ENCODE measurements at regions not wholly inside any gene's neighbourhood (a gene's known extent, or its start where the extent isn't known, plus 50 kb on each side); places are given as distances from the start of the nearest gene placed in this dataset.

GRCh38 chr2:226018641-226019040 lies 619.1 kb downstream of the NYAP2 start:
- DNase-seq = no peak

GRCh38 chr2:226017537-226017936 lies 618.0 kb downstream of the NYAP2 start:
- DNase-seq = no peak

DNA sequence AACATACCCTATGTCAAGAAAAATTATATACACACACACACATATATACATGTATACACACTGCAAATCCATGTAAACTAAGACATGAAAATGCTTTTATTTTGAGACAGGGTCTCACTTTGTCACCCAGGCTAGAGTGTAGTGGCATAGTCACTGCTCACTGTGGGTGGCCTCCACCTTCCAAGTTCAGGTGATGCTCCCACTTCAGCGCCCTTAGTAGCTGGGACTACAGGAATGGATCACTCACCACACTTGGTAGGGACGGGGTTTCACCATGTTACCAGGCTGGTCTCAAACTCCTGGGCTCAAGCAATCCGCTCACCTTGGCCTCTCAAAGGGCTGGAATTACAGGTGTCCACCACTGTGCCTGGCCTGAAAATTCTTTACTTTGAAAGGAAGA lies 617.6 kb downstream of the NYAP2 start:
- no peak for DNase-seq

DNA sequence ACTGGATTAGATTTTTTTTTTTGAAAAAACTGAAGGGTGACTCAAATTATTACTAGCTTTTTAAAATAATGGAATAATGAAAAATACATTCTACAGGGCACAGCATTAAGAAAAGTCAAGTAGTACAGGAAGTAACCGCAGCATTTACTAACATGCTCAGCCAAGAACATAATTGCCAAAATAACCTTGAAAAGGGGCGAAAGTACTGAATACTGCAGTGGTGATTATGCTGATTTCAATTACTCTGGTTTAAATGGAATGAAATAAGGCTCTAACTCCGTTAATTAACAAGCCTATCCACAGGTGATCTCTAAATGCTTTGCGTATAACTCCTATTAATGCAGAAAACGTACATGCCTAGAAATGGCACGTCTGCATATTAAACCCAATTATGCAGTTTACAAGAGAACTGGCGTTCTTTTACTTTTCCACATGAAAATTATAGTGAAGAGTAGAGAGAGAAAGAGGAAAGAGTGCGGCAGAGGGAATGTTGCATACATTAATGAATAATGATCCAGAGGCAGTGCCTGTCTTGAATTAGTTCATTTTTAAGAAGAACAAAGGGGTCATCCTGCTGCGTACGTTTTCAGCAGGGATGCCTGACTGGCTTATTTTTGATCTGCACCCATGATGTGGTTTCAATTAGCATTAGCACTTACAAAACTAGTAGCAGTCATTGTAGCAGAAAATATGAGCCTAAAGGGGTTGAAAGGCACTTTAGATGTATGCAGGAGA lies 612.4 kb downstream of the NYAP2 start:
- DNase-seq = no peak

GRCh38 chr2:226002438-226002837 lies 602.9 kb downstream of the NYAP2 start:
- no peak for DNase-seq

DNA sequence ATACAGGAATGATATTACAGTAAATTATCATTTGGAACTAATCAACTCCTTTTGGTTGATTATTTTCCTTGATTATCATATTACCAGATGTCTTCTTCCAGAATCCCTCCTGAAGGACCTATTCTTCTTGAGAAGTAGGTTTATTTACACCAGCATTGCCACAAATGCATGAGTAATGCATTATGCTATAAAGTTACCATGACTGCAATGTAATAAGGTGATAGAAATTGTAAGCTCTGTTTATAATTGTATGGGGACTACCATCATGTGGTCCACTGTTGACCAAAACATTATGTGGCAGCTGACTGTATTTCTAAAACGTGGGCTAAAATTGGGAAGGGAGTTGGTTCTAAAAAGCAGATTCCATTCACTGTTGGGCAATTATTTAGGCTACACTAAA lies 602.2 kb downstream of the NYAP2 start:
- no peak for DNase-seq

DNA sequence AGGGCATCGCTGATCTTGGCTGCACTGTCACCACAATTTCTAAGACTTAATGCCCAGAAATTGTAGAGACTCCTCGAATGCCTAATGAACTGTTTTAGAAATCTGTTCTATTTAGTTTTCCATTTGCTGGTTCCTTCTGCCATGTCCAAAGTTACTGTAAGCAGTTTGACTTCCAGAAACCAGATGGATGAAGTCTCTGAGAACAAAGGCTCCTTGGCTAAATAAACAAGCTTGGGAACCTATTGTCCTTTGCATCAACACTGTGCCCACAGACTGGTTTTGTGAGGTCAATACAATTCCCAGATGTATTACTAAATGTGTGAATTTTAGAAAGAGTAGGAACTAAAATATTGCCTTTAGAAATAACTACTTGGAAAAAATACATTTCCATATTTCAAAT lies 600.2 kb downstream of the NYAP2 start:
- no peak for DNase-seq

DNA sequence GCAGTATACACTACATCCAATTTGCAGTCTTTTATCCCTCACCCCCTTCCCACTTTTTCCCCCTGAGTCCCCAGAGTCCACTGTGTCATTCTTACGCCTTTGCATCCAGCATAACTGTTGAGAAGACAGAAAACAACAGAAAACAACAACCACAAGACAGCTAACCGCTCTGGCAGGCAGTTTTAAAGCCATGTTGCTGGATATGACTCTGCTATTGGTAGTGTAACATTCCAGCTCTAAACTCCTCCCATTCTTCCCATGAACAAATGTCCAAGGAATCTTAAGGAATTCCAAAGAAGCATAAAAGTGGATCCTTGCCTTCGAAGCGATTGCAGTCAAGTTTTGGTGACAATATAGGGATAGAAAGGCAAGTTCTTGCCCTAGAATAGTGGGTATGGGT lies 599.1 kb downstream of the NYAP2 start:
- DNase-seq = no peak

DNA sequence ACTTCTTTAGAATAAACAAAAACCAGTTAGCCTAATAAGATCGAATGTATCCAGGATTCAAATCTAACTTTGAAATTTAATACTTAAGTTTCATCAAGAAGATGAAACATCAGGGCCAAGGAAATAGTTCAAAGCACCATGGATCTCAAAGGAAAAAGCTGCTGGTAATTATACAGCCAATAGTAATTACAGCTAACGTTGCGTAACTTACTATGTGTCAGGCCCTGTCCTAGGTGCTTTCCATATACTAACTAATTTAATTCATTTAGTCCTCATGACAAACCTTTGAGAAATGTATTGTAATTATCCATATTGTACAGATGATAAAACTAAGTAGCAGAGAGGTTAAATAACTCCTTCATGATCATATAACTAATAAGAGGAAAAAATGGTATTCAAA lies 598.6 kb downstream of the NYAP2 start:
- DNase-seq = no peak

DNA sequence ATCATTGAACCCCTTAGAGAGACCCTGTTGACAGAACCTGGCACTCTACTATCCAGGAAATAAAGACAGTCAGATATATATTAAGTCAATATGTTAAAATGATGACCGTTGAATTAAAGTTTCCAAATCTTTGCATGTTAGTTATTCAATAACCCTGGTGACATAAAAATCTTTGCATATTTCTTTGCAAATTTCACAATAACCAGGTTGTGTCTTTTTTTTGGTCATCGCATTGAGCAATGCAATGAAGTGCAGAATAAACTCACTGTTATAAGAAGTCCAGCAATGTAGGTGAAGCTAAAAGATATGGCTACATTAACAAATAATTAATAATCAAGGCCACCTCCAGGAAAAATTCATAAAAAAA lies 596.9 kb downstream of the NYAP2 start:
- no peak for DNase-seq

DNA sequence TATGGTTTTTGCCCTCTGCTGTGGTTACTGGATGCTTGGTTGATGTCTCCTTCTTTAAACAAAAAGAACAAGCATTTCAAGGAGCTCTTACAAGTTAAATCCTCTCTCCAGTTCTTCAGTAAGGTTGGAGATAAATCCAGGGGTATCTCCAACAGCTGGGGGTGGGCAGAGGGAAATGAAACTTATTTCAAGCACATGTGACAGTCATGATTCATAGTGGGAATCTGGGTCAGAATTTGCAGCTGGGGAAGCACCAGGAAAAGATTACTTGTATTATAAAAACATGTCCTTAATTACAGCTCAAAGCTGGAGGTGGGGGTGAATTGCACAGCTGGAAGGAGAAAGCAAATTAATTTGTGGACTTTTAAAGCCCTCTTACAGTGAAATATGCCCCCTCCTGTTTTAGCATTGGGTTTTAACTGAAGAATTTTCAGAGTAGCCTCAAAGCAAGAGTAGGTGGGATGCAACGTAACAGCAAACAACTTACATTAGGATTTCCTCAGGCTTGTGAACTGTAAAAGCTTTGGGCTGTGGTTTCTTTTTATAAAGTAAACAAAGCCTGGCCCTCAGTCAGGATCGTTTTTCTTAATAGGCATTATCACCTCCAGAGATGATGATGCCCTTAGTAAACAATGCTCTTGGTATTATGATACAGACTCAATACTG lies 596.4 kb downstream of the NYAP2 start:
- no peak for DNase-seq

- no peak for DNase-seq
Measured at GRCh38 chr2:225994748-225995405, 595.4 kb downstream of the NYAP2 start.

GRCh38 chr2:225993430-225993829 lies 593.9 kb downstream of the NYAP2 start:
- DNase-seq = no peak

GRCh38 chr2:225989809-225990208 lies 590.3 kb downstream of the NYAP2 start:
- DNase-seq = no peak

DNA sequence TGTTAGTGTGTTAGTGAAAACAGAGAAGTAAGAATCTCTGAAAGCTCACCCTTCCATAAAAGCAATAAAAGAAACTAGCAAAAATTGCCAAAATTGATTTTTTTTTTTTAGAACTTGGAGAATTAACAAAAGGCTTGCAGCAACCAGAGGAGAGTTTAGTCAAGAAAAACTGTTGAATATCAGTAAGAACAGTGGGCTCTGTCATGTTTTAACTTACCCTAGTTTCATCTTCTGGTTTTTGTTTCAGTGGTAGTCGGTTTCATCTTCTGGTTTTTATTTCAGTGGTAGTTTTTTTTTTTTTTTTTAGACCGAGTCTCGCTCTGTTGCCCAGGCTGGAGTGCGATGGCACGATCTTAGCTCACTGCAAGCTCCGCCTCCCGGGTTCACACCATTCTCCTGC lies 580.9 kb downstream of the NYAP2 start:
- DNase-seq = no peak

DNA sequence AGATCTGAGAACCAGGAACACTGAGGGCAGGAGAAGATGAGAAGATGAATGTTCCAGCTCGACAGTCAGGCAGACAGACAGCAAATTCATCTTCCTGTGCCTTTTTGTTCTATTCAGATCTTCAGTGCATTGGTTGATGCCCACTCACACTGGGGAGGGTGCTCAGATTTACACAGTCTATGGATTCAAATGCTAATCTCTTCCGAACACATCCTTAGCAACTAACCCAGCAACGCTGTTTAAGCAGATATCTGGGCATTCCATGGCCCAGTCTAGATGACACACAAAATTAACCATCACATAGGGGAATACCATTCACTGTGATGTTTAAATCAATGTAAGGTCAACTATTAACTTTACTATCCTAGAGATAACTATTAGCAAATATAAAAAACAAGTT lies 571.9 kb downstream of the NYAP2 start:
- no peak for DNase-seq

- no peak for DNase-seq
Measured at GRCh38 chr2:225948903-225949302, 549.4 kb downstream of the NYAP2 start.

- DNase-seq = no peak
Measured at GRCh38 chr2:225938991-225939390, 539.5 kb downstream of the NYAP2 start.

DNA sequence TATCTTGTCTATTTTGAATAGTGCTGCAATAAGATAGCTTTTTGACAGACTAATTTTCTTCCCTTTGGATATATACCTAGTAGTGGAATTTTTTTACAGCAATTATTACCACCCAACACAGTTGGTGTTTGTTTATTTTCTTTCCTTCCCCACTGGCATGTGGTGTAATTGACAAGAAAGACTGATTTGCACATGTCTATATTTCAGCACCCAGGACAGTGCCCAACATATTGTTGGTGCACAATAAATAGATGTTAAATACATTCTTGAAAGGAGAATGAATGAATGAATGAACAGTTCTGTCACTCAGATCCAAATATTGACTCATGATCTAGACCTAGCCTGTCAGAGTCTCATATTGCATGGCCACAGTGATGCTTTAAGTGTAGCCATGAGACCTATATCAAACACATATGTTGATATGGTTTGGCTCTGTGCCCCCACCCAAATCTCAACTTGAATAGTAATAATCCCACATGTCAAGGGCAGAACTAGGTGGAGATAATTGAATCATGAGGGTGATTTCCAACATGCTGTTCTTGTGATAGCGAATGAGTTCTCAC lies 538.2 kb downstream of the NYAP2 start:
- no peak for DNase-seq

- DNase-seq = no peak
Measured at GRCh38 chr2:225932811-225933413, 533.4 kb downstream of the NYAP2 start.

DNA sequence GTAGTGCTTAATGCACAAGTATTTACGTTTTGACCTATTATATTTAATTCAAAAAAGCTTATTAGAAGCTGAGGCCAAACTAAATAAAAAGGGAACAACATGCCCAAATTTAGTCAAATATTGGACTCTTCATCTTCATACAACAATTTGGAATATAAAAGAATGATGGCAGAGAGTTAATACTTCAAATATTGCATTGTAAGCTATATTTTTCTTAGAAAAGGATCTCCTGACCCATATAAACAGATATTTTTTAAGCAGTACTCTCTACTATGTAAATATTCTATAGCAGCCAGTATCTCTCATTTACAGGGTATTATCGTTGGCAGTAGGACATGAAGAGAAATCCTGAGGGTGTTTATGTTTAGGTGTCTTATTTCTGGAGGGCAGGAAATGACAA lies 531.2 kb downstream of the NYAP2 start:
- DNase-seq = no peak

- no peak for DNase-seq
Measured at GRCh38 chr2:225920621-225921220, 521.2 kb downstream of the NYAP2 start.

DNA sequence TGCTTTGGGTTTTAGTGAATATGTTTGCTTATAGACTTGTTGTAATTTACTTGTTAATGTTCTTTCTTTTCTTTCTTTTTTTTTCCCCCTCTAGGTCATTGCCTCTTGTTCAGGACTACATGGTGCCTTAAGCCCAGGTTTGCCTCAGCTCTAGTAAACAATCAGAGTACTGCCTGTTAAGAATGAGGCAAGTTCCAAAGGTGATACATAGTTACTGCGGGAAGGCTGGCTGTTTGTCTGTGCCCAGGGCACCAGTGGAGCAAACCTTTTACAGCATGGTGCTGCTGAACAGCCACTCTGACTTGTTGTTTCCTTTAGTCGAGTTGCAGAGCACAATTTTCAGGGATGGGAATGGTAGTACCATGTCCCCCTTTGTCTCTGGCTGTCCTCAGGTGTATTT lies 517.2 kb downstream of the NYAP2 start:
- no peak for DNase-seq
